WTC11 (cell line): ENCODE measurements at regions not wholly inside any gene's neighbourhood (a gene's known extent, or its start where the extent isn't known, plus 50 kb on each side); places are given as distances from the start of the nearest gene placed in this dataset.

Experiments used
- AFF4 ChIP-seq: sonication (generic); formaldehyde crosslinking; IDR thresholded peaks from 2 replicates; pipeline ENCODE4 v1.8.1; 2023; ENCODE audit warnings: mild to moderate bottlenecking, missing genetic modification reagents, borderline replicate concordance
- CTCF ChIP-seq: fragments of 200-600 bp; IDR thresholded peaks from 2 replicates; pipeline ENCODE4 v1.8.0; 2022; ENCODE audit warnings: antibody characterized with exemption
- E2F1 ChIP-seq: sonication (generic); formaldehyde crosslinking; IDR thresholded peaks from 2 replicates; pipeline ENCODE4 v1.8.0; 2022; ENCODE audit warnings: mild to moderate bottlenecking, missing genetic modification reagents
- ZNF121 ChIP-seq: sonication (generic); formaldehyde crosslinking; IDR thresholded peaks from 2 replicates; pipeline ENCODE4 v1.8.0; 2023; ENCODE audit warnings: missing genetic modification reagents

GRCh38 chr2:235270291-235270690 lies 223.6 kb upstream of the AGAP1 start:
- no peak for TF ChIP-seq CTCF
- TF ChIP-seq AFF4 (CRISPR knock-in tag): no peak
- TF ChIP-seq ZNF121: no peak
- no peak for TF ChIP-seq E2F1
